ENCODE measurements at regions not wholly inside any gene's neighbourhood (a gene's known extent, or its start where the extent isn't known, plus 50 kb on each side); places are given as distances from the start of the nearest gene placed in this dataset.

DNA sequence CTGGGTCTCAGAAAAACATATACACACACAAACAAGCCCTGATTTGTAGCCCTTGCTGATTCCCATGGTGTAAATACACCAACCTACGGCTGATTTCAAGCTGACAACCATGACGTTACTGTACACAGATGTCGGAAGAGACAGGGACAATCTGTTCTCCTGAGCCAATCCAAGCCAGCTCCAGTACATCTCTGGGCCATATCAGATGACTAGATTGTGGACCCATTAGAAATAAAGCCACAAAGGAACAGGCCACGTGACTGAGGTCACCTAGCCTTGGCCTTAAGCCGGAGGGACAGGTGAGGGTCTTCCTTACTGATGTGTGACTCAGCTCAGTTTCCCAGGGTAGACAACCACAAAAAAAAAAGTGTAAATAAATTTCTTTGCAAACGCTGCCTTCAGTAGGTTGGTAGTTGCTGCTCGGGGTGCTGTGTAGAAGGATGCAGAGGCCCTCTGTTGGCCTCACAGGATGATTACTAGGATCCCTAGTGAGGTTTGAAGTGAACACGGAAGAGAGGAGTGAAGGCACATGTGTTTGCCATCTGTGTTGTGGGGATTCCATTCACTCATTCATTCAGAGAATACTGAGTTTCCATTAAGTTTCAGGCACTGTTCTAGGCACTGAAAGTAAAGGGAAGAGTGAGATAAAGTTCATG is 99.0 kb upstream of the LARGE1 start:
- TF ChIP-seq, protein P1, sequence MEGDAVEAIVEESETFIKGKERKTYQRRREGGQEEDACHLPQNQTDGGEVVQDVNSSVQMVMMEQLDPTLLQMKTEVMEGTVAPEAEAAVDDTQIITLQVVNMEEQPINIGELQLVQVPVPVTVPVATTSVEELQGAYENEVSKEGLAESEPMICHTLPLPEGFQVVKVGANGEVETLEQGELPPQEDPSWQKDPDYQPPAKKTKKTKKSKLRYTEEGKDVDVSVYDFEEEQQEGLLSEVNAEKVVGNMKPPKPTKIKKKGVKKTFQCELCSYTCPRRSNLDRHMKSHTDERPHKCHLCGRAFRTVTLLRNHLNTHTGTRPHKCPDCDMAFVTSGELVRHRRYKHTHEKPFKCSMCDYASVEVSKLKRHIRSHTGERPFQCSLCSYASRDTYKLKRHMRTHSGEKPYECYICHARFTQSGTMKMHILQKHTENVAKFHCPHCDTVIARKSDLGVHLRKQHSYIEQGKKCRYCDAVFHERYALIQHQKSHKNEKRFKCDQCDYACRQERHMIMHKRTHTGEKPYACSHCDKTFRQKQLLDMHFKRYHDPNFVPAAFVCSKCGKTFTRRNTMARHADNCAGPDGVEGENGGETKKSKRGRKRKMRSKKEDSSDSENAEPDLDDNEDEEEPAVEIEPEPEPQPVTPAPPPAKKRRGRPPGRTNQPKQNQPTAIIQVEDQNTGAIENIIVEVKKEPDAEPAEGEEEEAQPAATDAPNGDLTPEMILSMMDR (IDR thresholded peaks at IDR 0.05), result no peak
- no peak for TF ChIP-seq POLR2A (IDR thresholded peaks at IDR 0.05)

All from heart left ventricle (tissue), 13 donors.